ENCODE measurements at regions not wholly inside any gene's neighbourhood (a gene's known extent, or its start where the extent isn't known, plus 50 kb on each side); places are given as distances from the start of the nearest gene placed in this dataset.

GRCh38 chr17:72353502-72353901 lies 232.7 kb downstream of the SOX9 start:
- peaks cover 7 to 10% (median 8%) of the 10 kb centered on the region in 3 donors for H3K27me3 Mint-ChIP-seq (ENCODE audit: low read depth in 3 of 3)
- H3K9me3 Mint-ChIP-seq = peaks cover 0 to 18% (median 8%) of the 10 kb centered on the region in 7 donors

GRCh38 chr17:72354071-72354470 lies 233.3 kb downstream of the SOX9 start:
- Mint-ChIP-seq H3K27me3 (ENCODE audit: low read depth in 3 of 3) (peaks cover 7 to 10% (median 8%) of the 10 kb centered on the region in 3 donors), H3K36me3 (no peaks in the 10 kb centered on the region), H3K9me3 (peaks cover 0 to 18% (median 8%) of the 10 kb centered on the region in 7 donors), H3K27ac (no peak overlapping the region), H3K4me3 (no peak overlapping the region), H3K4me1 (no peaks in the 10 kb centered on the region)
- Histone ChIP-seq H3K4me3 (replicated peaks in 1 of 3; ENCODE audit: low read depth in 2 of 3, low read length in 3 of 3) (no peak overlapping the region), H3K4me1 (ENCODE audit: control insufficient read depth in 1 of 2, insufficient read depth in 2 of 2, low read length in 2 of 2) (no peaks in the 10 kb centered on the region), H4K20me1 (ENCODE audit: insufficient read depth, low read length) (no peaks in the 10 kb centered on the region), H3K79me2 (ENCODE audit: insufficient read depth, low read length) (no peaks in the 10 kb centered on the region), H3K27me3 (ENCODE audit: control insufficient read depth in 2 of 2, insufficient read depth in 2 of 2, low read length in 2 of 2) (no peaks in the 10 kb centered on the region), H3K36me3 (replicated peaks in 1 of 2; ENCODE audit: control insufficient read depth in 1 of 2, insufficient read depth in 2 of 2, low read length in 2 of 2) (no peaks in the 10 kb centered on the region), H3K4me2 (replicated peaks; ENCODE audit: extremely low read depth, low read length, poor library complexity, severe bottlenecking) (no peak overlapping the region), H3K9ac (ENCODE audit: insufficient read depth, low read length, poor library complexity, severe bottlenecking) (no peak overlapping the region), H3K9me3 (replicated peaks in 1 of 2; ENCODE audit: control insufficient read depth in 1 of 2, insufficient read depth in 1 of 2, low read length in 2 of 2) (peaks cover 4 to 5% of the 10 kb centered on the region in 2 donors), H3K27ac (ENCODE audit: low read depth in 1 of 2, low read length in 2 of 2) (no peak overlapping the region), H2AFZ (ENCODE audit: insufficient read depth, low read depth, low read length, poor library complexity, severe bottlenecking) (no peak overlapping the region)
- WGBS (ENCODE audit: insufficient coverage) = 96% methylated on average over 8 of the region's 8 CpGs
- TF ChIP-seq CTCF (IDR thresholded peaks at IDR 0.05) = no peak
- no peak for DNase-seq
- intact Hi-C loops (cut with micrococcal nuclease) = no loop called here

More at GRCh38 chr17:72353502-72353901, 232.7 kb downstream of the SOX9 start:
- Histone ChIP-seq H3K9ac (ENCODE audit: insufficient read depth, low read length, poor library complexity, severe bottlenecking) (no peak overlapping the region), H2AFZ (ENCODE audit: insufficient read depth, low read depth, low read length, poor library complexity, severe bottlenecking) (no peak overlapping the region), H3K4me3 (replicated peaks in 1 of 3; ENCODE audit: low read depth in 2 of 3, low read length in 3 of 3) (no peak overlapping the region), H3K27me3 (ENCODE audit: control insufficient read depth in 2 of 2, insufficient read depth in 2 of 2, low read length in 2 of 2) (no peaks in the 10 kb centered on the region), H3K4me2 (replicated peaks; ENCODE audit: extremely low read depth, low read length, poor library complexity, severe bottlenecking) (no peak overlapping the region), H3K36me3 (replicated peaks in 1 of 2; ENCODE audit: control insufficient read depth in 1 of 2, insufficient read depth in 2 of 2, low read length in 2 of 2) (no peaks in the 10 kb centered on the region), H4K20me1 (ENCODE audit: insufficient read depth, low read length) (no peaks in the 10 kb centered on the region), H3K79me2 (ENCODE audit: insufficient read depth, low read length) (no peaks in the 10 kb centered on the region), H3K4me1 (ENCODE audit: control insufficient read depth in 1 of 2, insufficient read depth in 2 of 2, low read length in 2 of 2) (no peaks in the 10 kb centered on the region), H3K9me3 (replicated peaks in 1 of 2; ENCODE audit: control insufficient read depth in 1 of 2, insufficient read depth in 1 of 2, low read length in 2 of 2) (peaks cover 4 to 5% of the 10 kb centered on the region in 2 donors), H3K27ac (ENCODE audit: low read depth in 1 of 2, low read length in 2 of 2) (no peak overlapping the region)
- no peak for DNase-seq
- H3K36me3 Mint-ChIP-seq = no peaks in the 10 kb centered on the region
- no peaks in the 10 kb centered on the region for H3K4me1 Mint-ChIP-seq
- TF ChIP-seq CTCF (IDR thresholded peaks at IDR 0.05) = no peak
- 84% methylated on average over 6 of the region's 9 CpGs for WGBS (ENCODE audit: insufficient coverage)
- no peak overlapping the region for H3K4me3 Mint-ChIP-seq
- intact Hi-C loops (cut with micrococcal nuclease) = no loop called here
- no peak overlapping the region for H3K27ac Mint-ChIP-seq
